ENCODE measurements at regions not wholly inside any gene's neighbourhood (a gene's known extent, or its start where the extent isn't known, plus 50 kb on each side); places are given as distances from the start of the nearest gene placed in this dataset.

DNA sequence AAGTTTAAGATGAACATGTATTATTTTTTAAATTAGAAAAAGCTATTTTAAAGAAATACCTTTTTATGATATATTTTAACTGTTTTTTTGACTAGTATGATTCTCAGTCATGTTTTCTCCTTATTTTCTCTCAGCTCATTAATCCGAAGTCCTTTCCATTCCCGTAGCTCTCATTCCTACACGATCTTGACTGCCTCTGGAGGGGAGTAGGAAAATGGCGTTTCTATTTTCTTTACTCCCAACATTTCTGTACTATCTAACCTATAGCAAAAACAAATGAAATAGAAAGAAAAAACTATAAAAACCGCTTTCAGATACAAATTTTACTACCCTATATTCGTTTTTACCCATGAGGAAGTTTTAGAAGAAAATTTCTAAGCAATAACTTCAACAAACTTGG is 343.8 kb downstream of the RBM26 start:
- TF ChIP-seq EZH2phosphoT487 (IDR thresholded peaks at IDR 0.05; ENCODE audit: insufficient read depth, low read depth): no peak
- TF ChIP-seq EZH2 (IDR thresholded peaks at IDR 0.05; ENCODE audit: insufficient read depth, poor library complexity, severe bottlenecking): no peak
